ENCODE measurements at regions not wholly inside any gene's neighbourhood (a gene's known extent, or its start where the extent isn't known, plus 50 kb on each side); places are given as distances from the start of the nearest gene placed in this dataset.
"Not testable (repeated sequence)": the region's sequence is repeated elsewhere in the genome, so short reads cannot be mapped to it uniquely, and the experiment has no call there.

DNA sequence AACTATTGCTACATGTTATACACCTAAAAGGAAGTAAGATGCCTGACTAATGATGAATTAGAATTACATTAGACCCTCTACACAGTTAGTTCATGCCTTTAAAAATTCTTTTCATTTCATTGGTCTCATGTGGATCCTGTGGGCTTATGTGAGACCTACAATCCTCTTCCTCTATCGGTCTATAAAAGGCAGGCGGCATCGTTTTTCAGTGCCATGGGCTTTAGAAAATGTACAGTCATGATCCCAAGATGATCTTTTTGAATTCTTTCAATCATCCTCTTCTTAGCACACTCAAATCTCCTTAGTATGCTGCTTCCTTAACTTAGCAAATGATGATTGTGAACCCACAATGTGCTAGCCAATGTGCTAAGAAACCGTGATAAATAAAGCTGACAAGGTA is 193.9 kb downstream of the ZNF608 start:
- no peak for DNase-seq (ENCODE audit: low read depth in 1 of 2, low spot score in 1 of 2)

DNA sequence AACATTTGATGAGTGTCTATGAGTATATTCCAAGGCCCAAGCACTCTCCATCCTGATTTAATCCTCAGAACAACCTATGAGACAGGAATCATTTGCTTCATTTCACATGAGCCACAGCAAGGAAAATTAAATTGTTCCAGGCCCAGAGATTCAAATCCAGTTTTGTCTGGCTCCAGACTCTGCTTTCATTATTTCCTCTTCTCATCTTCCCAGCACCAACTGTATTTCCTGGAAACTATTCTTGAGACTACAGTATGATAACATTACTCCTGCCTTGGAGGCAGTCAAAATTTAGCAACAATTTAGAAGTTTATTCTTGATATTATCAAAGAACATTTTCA is 194.5 kb downstream of the ZNF608 start:
- no peak for DNase-seq (ENCODE audit: low read depth in 1 of 2, low spot score in 1 of 2)

DNA sequence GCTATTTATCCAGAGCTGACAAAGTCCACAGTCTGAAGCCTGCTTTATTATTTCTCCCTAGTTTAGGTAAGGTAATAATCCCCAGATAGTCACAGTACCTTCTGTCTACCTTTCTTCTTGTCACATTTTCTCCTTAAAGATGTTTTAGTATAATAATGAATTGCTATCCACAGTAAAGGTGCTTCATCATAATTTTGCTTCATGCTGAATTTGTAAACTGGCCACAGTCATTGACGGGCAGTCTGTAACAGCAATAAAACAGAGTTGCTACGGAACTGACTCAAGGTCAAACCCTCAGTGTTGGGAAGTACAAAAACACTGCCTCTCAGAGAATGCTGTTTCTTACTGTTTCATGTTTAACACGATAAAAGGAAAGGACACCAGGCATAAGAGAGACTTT is 195.7 kb downstream of the ZNF608 start:
- DNase-seq (ENCODE audit: low read depth in 1 of 2, low spot score in 1 of 2), result no peak

DNA sequence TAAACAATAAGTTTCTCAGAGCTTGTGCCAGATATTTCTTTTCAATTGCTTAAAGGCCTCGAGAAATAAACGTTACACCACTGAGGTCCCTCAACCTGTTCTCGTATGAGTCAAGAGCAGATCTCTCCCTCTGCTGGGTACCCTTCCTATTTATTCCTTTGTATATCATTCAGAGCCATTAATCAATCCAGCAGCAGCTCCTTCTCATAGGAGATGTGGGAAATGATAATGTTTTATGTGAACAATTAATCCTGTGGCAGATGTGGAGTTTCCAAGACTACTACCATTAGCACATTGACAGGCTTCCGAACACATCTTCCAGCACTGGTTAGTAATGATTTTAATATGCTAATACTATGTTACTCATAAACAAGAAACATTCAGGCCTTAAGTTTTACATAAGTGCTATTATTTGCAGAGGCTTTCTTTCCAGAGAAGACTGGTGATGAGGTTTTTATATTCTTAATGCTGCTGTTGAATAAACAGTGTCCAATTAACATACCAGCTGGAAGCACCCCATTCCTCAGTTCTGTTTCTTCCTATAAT is 196.5 kb downstream of the ZNF608 start:
- no peak for DNase-seq (ENCODE audit: low read depth in 1 of 2, low spot score in 1 of 2)

DNA sequence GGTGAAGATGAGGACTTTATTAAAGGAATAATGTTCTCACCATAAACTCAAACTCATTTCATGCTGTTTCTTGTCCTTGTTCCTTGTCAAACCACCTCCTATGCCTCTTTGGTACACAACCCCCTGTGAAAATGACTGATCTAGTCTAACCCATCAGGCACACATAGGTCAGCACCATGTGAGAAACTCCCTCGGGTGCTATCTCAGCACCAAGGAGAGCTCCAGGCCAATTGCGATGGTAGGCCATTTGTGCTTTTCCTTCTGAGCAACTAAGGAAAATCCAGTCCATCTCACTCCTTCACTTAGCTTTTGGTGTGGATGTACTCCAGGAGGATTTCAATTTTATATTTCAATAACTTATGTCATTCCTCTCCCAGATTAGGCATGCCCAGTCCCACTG is 199.8 kb downstream of the ZNF608 start:
- DNase-seq (ENCODE audit: low read depth in 1 of 2, low spot score in 1 of 2), result no peak

DNA sequence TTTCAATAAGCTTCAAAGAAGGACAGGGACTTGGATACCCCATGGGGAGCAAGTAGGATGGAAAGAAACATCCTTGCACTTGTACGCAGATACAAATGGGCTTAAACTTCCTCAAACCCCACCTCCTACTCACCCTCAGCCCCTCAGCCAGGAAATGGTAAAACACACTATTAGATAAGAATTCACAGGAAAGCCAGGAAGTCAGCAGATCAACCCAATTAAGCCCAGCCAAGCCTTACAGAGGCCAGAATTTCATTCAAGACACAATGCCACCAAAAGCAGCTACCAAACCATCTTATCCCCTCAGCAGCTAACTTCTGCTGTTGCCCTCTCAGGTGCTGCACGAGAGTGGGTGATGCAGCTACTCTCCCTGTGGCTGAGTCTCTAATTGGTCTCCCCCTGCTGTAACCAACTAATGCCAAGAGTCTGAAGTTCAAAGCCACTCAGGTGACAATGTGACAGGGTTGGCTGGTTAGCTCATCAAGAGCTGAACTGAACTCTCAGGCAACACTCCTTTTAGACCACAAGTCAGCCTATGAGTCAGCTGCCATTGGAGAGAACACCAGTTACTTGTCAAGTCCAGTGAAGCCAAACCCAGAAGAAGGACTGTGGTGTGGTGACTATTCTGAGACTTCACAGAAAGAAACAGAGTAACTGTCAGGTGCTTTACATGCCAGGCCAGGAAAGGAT is 201.9 kb downstream of the ZNF608 start:
- no peak for DNase-seq (ENCODE audit: low read depth in 1 of 2, low spot score in 1 of 2)

DNA sequence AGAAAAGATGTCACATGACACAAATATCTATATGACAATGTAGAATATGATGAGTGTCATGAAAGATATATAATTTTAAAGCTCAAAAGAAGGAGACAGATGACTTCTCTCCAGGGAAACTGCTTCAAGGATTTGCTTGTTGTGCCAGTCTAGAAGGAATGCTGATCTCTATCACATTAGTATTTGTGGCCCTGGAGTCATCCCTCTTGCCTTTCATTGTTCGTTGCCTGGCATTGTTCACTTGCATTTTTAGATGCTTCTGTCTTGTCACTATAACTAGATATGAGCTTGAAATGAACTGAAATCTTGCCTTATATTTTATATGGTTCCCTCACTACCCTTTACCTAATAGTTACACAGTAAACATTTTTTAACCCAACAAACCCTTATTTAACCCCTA is 207.5 kb downstream of the ZNF608 start:
- DNase-seq (ENCODE audit: low read depth in 1 of 2, low spot score in 1 of 2), result no peak

DNA sequence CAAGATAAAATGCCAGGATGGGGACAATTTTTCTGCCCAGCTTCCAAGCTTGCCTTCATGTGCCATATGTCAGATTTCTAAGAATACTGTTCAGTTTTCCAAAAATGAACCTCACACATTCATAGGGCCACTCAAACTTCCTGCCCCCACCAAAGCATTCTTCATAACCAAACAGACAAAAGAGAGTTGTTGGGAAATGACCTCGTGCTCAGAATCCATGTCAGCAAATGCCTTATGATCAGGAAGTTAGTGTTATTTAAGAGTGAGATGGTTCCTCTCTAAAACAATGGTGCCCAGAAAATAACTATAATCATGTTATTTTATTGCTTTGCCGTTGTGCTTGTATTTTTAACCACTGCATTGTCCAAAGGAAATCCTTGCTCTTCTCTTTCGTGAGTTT is 208.2 kb downstream of the ZNF608 start:
- no peak for DNase-seq (ENCODE audit: low read depth in 1 of 2, low spot score in 1 of 2)

DNA sequence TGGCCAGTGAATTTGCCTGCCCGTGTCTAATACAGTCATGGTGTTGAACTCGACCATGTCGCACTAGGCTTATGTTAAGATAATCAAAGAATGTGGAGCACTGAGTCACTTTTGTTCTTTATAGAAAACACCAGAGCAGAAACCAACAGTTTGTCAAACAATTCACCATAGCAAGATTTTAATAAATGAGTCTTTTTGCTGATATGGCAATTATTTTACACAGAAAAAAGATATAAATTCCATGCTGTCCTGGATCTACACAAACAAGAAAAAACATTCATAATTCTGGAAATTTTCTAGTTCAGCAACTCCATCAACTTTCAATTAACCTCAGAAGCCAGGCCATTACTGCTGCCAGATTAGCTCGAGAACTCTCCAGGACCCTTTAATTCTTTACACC is 208.9 kb downstream of the ZNF608 start:
- DNase-seq (ENCODE audit: low read depth in 1 of 2, low spot score in 1 of 2), result no peak

DNA sequence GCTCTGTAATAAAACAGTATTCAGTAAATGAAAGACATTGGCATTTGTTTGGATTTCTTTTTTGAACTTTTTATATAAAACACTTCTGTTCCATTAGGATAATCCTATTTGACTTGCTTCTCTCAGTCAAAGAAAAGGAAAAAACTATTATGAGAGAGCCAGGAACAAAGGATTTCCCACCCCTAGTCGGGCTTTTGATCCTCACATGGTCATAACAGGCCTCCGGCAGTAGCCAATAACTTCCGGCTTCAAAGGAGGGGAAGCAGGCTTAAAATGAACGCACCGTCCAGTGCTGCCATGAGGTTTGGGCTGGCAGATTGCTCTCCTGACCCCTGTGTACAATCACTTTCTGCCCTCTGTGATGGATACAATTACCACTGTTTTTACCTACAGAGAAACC is 209.3 kb downstream of the ZNF608 start:
- DNase-seq (ENCODE audit: low read depth in 1 of 2, low spot score in 1 of 2), result no peak

DNA sequence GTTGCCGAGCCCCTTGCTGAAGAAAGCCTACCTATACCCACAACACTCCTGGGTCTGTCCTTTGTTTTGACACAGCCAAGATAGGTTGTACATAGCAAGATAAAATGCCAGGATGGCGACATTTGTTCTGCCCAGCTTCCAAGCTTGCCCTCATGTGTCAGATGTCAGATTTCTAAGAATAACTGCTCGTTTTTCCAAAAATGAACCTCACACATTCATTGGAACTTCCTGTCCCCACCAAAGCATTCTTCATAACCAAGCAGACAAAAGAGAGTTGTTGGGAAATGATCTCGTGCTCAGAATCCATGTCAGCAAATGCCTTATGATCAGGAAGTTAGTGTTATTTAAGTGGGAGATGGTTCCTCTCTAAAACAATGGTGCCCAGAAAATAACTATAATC is 210.1 kb downstream of the ZNF608 start:
- DNase-seq (ENCODE audit: low read depth in 1 of 2, low spot score in 1 of 2), result no peak

DNA sequence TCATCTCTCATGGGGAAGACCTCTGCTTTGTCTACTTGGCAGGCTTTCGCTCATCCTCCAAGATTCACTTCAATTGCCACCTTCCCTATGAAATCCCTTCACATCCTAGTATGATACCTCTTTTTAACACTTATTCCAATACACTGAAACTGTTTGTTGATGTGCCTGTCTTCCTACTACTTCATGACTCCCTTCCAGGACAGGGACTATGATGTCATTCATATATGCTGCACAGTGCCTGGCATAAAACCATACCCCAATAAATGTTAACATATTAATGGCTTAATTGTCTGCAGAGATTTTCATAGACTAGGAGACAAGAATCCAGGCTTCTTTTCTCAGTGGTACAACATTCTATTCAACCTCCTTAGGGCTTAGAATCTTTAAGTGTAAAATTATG is 215.5 kb downstream of the ZNF608 start:
- DNase-seq (ENCODE audit: low read depth in 1 of 2, low spot score in 1 of 2), result no peak

DNA sequence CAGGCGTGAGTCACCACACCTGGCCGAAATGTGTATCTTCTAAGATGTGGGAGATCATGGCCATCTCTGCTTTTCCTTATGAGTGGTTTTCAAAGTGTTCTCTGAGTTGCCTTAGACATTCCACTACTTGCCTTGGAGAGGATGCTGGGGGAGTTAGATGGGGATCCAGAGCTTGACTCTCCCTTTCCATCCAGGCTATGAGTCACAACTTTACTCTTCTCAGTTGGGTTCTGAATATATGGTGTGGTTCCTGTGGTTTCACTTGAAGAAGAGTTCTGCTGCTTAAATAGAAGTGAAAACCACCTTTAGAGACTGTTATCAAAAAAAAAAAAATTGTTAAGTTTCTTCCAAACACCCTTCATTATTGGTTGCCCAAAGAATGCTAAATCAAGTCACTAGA is 217.6 kb downstream of the ZNF608 start:
- no peak for DNase-seq (ENCODE audit: low read depth in 1 of 2, low spot score in 1 of 2)

DNA sequence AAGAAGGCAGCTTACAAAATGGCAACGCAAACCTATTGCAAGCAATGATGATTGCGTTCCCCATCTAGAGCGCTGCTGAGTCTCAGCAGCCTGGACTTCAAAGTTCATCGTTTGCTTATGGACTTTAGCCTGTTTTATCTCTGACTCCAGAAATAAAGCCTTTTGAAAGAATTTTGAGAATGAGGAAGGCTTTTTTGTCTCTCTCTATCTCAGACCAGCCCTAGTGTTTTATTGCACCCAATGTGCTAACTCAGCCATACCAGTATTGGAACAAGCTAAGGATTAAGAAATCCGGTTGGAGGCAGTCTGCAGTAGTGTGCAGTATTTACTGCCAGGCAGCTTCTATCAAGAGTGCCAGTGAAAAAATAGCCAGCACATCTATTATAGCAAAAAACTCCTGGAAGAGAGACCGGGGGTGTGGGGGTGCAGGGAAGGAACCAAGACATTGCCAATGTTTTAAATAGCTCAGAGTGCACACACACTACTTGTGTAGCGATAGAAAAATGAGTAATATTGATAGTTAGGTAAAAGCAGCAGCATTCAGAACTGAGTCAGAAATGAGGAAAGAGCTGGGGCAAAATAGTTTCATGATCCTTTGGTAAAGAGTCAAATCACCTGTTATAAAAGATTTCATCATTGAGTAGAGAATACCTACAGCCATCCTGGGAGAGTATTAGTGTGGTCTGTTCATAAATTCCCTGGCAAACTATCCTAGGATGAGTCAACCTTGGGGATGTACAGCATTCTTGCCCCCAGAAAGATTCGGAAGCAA is 219.0 kb downstream of the ZNF608 start:
- DNase-seq (ENCODE audit: low read depth in 1 of 2, low spot score in 1 of 2), result no peak

DNA sequence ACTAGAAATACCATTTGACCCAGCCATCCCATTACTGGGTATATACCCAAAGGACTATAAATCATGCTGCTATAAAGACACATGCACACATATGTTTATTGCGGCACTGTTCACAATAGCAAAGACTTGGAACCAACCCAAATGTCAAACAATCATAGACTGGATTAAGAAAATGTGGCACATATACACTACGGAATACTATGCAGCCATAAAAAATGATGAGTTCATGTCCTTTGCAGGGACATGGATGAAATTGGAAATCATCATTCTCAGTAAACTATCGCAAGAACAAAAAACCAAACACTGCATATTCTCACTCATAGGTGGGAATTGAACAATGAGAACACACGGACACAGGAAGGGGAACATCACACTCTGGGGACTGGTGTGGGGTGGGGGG is 220.4 kb downstream of the ZNF608 start:
- DNase-seq (ENCODE audit: low read depth in 1 of 2, low spot score in 1 of 2), result not testable (repeated sequence)

DNA sequence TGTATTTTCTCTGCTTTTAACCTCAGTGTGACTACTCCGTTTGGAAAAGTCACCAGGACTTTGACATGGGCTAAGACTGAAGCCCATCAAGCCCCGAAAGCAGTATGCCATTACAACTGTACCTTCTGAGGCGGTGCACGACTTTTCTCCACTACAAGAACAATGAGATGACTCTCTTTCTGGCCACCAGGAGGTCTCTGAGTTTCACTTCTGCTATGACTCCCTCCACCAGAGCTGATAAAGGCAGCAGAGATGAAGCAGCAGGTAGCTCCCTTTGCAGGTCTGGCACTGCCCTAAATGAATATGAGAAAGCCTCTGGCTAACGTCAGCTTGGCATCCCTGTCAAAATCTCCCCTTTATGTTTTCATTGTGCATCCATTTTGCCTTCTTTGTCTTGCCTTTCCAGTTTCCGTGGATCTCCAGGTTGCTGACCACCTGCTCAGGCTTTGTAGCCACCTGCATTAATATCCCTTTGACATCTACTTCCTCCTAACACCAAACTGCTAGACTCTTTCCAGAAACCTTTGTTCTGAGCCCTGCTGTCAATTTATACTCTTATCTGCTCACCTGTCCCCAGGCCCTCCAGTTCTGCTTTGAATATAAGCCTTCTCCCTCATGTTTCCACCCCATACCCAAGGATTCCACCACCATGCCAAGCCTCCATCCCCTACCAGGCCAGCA is 221.7 kb downstream of the ZNF608 start:
- DNase-seq (ENCODE audit: low read depth in 1 of 2, low spot score in 1 of 2), result no peak

DNA sequence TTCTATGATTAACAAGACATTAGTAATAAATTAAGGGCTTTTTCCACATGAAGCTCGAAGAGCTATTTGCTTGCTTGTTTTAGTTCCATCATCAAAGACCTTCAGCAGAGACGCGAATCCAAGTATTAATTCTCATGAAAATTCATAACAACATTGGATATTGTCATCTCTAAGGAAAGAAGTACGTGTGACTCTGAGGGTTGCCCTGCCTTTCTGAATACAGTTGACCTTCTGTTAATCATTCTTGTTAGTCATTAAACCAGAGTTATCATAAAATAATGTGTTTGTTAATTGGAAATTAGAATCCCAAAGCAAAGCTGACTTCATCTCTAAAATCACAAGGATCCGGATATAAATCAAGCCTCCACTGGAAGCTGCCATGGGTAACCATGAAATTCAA is 222.5 kb downstream of the ZNF608 start:
- DNase-seq (ENCODE audit: low read depth in 1 of 2, low spot score in 1 of 2), result no peak

DNA sequence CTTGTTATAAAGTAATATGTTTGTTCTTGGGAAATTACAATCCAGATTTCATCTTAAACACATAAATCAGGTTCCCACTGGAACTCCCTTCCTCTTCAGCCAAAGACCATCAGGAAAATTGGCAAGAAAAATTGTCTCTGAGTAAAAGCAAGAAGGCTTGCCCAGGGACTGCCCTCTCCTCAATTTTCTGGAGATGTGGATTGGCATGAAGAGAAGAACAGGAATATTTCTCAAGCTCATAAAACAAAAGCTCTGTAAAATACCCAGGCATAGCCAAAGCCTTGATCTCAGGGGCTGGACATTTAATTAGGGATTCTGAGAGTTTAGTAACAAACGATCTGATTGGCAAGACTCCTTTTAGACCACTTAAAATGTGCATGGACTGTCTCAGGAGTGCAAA is 223.4 kb downstream of the ZNF608 start:
- no peak for DNase-seq (ENCODE audit: low read depth in 1 of 2, low spot score in 1 of 2)

DNA sequence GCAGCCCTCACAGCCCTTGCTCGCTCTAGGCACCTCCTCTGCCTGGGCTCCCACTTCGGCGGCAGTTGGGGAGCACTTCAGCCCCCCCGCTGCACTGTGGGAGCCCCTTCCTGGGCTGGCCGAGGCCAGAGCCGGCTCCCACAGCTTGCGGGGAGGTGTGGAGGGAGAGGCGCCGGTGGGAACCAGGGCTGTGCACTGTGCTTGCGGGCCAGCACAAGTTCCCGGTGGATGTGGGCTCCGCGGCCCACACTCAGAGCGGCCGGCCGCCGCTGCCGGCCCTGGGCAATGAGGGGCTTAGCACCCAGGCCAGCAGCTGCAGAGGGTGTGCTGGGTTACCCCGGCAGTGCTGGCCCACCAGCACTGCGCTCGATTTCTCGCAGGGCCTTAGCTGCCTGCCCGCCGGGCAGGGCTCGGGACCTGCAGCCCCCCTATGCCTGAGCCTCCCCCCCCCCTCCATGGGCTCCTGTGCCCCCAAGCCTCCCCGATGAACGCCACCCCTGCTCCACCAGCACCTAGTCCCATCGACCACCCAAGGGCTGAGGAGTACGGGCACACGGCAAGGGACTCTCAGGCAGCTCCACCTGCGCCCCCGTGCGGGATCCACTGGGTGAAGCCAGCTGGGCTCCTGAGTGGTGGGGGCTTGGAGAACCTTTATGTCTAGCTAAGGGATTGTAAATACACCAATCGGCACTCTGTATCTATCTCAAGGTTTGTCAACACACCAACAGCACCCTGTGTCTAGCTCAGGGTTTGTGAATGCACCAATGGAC is 224.8 kb downstream of the ZNF608 start:
- DNase-seq (ENCODE audit: low read depth in 1 of 2, low spot score in 1 of 2), result no peak

DNA sequence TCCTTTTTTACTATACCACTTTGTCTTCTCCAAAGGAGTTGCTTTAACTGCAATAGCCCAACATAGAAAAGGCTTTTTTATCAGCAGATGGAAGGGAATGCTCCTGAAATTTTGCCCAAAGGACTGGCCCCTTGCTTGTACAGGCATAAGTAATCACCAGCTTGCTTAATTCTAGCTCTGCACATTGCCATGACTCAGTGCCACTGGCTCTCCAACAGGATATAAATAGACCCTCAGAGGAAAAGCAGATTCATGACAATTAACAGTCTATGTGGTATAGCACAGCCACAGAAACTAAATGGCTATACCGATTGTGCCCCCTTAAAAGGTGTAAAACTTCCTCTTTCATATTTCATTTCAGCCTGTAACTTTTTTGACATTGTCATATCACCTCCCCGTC is 227.0 kb downstream of the ZNF608 start:
- DNase-seq (ENCODE audit: low read depth in 1 of 2, low spot score in 1 of 2), result no peak

DNA sequence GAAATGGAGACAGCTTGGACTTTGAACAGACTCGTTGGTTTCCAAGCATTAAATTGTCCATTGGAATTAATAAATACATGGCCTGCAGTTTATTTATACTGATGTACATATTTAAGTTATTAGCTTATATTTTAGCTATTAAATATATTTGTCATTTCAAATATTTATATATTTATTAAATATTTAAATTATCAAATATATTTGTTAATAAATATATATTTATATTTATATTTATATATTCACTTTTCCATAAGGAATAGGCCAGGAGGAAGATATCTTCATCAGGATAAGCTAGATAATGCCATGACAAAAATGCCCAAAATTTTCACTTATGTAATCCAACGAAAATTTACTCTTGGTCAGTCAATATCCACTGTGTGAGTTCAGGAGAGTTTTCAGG is 229.9 kb downstream of the ZNF608 start:
- no peak for DNase-seq (ENCODE audit: low read depth in 1 of 2, low spot score in 1 of 2)

Measured in activated T-helper 1 cell treated with anti-CD3 and anti-CD28 coated beads, Interleukin-2, amount 50 U/mL, for 16 hours (primary cell).